ENCODE measurements at regions not wholly inside any gene's neighbourhood (a gene's known extent, or its start where the extent isn't known, plus 50 kb on each side); places are given as distances from the start of the nearest gene placed in this dataset.
"Not testable (repeated sequence)": the region's sequence is repeated elsewhere in the genome, so short reads cannot be mapped to it uniquely, and the experiment has no call there.

DNA sequence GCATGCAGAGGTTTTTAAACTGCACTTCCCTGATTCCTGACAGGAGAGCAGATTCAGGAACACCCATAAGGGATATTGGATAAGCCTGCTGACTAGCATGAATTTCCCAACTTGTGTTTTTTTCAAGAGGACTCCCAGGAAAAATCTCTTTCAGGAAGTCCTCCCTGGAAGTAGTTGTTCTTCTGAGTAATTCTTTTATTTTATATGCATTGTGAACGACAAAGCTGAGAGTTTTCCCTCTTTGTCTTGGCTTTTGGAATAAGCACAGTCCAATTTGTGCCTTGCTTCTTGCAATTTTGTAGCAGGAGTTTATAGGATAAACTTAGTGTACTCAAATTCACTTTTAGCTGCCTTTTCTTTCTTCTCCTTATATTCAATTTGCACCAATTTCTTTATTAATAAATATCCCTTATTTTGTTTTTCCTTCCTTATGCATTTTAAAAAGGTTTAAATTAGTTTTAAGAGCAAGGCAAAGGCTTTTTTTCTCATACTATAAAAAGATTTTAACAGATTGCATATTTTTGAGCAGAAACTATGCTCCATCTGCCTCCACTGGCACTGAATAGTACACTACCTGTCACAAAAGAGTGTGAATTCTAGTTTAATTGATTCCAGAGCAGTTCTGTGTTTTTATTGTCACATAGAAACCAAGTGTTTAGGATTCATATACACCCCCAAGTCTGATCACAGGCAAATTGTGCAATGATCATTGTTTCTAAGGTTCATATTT is 543.3 kb upstream of the SPRY2 start:
- DNase-seq (ENCODE audit: low read depth) = no peak

- no peak for DNase-seq (ENCODE audit: low read depth)
These were observed 542.6 kb upstream of the SPRY2 start for GRCh38 chr13:80883545-80883944.

GRCh38 chr13:80881942-80882445 is 541.1 kb upstream of the SPRY2 start:
- DNase-seq (ENCODE audit: low read depth) = no peak

- no peak for DNase-seq (ENCODE audit: low read depth)
These were observed 540.6 kb upstream of the SPRY2 start for GRCh38 chr13:80881495-80881894.

DNA sequence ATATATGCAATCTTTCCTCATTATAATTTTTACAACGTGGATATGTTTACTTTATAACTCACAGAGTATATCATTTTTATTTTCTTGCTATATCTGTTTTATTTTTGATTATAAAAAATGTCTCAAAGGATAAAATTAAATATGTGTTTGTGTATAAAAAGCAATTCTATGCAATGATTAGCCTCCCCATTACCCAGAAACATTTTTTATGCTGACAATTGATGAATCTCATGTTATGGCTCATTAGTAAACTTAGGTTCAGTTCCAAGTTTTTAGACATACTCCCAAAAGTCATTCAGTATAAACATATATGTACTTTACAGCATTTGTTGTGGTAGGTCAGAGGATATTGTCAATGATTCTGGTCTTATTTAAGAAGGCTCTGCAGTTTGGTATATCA is 540.1 kb upstream of the SPRY2 start:
- DNase-seq (ENCODE audit: low read depth) = no peak

DNA sequence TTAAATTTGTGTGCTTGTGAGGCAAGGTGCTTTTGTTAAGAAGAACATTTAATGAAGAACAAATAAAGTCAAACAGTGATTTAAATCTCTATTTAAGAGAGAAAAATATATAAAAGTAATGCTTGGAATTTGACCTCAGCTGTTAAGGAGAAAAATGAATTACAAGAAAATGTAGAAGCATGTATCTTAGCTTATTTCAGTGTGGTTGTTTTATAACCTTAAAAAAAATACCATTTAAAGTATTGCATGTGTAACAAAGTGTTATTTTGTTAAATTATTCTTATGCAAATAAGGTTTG is 537.0 kb upstream of the SPRY2 start:
- no peak for DNase-seq (ENCODE audit: low read depth)

- no peak for DNase-seq (ENCODE audit: low read depth)
These were observed 536.5 kb upstream of the SPRY2 start for GRCh38 chr13:80877209-80877943.

DNA sequence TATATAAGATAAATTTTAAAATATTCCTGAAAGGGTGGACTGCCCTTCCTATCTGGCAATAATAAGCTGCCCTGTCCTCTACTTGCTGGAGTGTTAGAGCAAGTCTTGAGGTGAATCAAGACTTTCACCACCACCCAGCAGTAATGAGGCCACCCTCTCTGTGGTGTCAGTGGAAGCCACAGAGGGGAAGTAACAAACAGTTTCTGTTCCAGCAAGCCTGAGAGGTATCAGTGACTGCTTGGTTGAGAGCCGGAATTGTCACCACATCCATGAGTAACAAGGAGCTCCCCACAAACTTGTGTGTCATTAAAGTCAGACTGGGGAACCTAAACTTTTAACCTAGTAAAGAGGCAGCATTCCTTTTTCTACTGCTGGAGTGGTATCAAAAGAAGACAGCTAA is 532.7 kb upstream of the SPRY2 start:
- no peak for DNase-seq (ENCODE audit: low read depth)

- DNase-seq (ENCODE audit: low read depth) = not testable (repeated sequence)
These were observed 531.0 kb upstream of the SPRY2 start for GRCh38 chr13:80871971-80872370.

GRCh38 chr13:80871481-80871880 is 530.6 kb upstream of the SPRY2 start:
- DNase-seq (ENCODE audit: low read depth) = peak; percentile 17

DNA sequence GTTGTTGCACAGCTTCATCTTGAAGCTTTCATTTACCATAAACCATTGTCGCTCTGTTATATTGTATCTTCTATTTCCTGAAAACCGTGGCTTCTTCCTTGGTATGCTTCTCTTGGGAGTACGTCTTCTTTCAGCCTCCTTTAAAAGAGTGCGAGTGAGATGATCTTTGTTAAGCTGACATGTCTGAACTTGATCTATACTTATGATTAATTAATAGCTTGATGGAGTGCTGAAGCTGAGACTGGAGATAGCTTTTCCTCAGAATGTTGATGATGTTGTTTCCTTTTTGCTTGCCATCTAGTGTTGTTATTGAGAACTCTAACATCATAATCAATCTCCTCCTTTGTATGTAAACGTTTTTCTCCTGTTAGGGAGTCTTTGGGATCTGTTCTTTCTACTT is 529.3 kb upstream of the SPRY2 start:
- no peak for DNase-seq (ENCODE audit: low read depth)

DNA sequence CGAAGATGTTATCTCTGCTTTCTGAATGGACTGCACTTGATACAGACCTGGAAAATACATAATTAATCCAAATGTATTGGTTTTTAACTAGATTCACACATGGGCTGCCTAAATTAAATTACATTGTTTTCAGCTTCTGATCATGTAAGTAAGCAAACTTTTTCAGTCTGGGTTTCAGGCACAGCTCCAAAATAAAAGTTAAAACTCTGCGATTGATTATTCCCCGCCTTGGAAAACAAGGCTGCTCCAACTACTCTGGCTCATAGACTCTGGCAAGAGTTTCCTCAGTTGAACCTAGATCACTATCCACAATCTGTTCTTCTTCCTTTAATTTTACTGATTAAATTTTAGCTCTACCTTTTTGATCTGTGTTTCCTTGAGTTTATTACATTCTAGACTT is 526.0 kb upstream of the SPRY2 start:
- no peak for DNase-seq (ENCODE audit: low read depth)

DNA sequence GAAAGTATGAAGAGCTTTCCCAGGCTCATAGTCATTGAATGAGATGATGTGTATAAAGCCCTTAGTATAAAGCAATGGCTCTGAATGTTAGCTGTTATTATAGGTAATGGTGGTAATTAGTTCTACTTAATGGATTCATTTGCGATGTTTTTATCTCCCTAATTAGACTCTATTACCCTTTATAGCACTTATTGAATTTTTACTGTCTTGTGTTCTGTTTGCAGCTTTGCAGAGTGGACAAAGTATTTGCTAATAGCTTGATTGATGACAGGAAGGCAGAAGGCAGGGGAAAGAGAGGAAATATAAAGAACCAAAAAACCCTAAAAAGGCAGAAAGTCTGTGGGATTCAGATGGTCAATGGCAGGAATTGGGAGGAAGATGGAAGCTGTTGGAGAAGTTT is 524.4 kb upstream of the SPRY2 start:
- DNase-seq (ENCODE audit: low read depth) = no peak

DNA sequence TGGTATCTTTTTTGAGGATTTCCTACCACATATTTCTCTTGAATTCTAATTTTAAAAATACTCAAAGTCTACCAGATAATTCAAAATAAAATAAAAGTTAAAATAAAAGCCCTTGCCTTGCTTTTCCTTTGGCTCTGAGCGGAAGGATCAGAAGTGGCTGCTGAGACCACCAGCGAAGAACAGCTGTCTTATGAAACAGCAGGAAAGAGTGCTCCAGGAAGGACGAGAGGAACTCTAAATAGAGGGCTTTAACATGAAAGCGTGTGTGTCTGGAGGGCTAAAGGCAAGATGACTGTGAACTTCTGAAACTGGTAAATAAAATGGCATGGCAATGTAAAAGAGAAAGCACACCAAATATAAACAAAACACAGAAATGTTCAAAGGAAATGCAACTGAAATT is 521.5 kb upstream of the SPRY2 start:
- DNase-seq (ENCODE audit: low read depth) = no peak

DNA sequence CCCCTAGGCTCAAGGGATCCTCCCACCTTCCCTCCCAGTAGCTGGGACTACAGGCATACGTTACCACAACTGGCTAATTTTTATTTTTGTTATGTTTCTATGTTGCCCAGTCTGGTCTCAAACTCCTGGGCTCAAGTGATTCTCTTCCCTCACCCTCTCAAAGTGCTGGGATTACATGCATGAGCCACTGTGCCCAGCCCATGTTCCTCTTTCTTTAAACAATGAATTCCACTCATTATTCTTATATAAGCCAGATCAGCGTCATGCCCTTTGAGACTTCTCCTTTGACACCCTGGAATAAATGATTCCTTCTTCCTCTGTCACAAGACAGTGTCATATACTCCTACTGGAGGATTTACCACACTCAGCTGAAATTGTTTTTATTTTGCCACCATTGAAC is 519.9 kb upstream of the SPRY2 start:
- no peak for DNase-seq (ENCODE audit: low read depth)

GRCh38 chr13:80858131-80858530 is 517.2 kb upstream of the SPRY2 start:
- no peak for DNase-seq (ENCODE audit: low read depth)

- no peak for DNase-seq (ENCODE audit: low read depth)
These were observed 516.4 kb upstream of the SPRY2 start for GRCh38 chr13:80857321-80857720.

DNA sequence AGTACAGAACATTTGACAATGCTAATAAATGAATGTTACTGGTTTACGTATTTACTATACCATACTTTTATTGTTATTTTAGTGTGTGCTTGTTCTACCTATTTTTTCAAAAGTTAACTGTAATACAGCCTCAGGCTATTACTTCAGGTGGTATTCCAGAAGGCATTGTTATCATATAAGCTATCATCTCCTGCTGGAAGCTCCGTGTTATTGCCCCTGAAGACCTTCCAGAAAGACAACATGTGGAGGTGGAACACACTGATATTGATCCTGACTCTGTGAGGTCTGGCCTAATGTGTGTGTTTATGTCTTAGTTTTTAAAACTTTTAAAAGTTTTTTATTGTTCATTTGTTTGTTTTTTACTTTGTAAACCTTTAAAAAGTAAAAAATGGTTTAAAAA is 509.8 kb upstream of the SPRY2 start:
- DNase-seq (ENCODE audit: low read depth) = no peak

DNA sequence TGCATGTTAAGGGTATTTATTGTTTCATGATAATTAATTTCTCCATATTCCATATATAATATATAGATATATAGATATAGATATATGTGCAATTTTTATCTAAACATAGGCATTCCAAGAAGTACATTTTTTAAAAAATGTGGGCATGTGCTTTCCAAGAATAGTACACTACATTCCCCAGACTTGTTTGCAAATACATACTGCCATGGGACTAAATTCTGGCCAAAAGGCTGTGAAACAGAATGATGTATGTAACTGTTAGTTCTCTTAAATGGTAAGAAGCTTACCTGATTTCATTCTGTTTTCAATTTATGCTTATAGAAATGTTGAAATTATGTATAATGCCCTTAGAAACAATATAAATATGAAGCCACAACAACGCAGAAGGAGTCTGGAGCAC is 503.2 kb upstream of the SPRY2 start:
- DNase-seq (ENCODE audit: low read depth) = no peak

- no peak for DNase-seq (ENCODE audit: low read depth)
These were observed 500.5 kb upstream of the SPRY2 start for GRCh38 chr13:80841414-80841813.

DNA sequence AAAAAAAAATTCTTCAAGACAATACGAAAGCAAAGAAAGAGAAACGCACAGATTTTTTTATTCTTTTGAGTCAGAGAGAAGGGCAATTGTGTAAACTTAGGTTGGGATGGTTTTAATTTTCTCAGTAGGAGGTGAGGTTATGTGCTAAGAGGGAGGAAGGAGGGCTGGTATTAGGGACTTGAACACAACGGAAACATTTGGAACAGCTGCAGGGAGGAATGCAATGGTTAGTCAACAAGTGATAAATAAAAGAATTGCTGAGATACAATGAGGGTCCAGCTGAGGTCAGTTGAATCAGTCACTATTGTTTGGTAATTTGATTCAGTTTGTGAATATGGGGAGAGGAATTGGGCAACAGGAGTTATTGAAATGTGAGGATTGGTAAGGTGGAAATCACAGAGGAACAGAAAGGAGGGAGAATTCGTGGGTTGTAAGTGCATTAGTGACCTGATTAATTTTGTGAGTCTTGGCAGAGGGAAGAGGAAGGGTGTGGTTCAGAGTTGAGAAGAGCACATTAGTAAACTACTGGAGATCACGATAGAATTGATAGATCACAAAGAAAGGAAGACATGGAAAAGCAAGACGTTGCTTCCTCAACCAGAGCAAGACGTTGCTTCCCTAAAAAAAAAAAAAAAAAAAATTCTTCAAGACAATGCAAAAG is 499.5 kb upstream of the SPRY2 start:
- DNase-seq (ENCODE audit: low read depth) = peak; percentile 98

GRCh38 chr13:80835902-80836301 is 495.0 kb upstream of the SPRY2 start:
- no peak for DNase-seq (ENCODE audit: low read depth)

GRCh38 chr13:80830431-80830830 is 489.5 kb upstream of the SPRY2 start:
- no peak for DNase-seq (ENCODE audit: low read depth)
